ENCODE measurements at regions not wholly inside any gene's neighbourhood (a gene's known extent, or its start where the extent isn't known, plus 50 kb on each side); places are given as distances from the start of the nearest gene placed in this dataset.

DNA sequence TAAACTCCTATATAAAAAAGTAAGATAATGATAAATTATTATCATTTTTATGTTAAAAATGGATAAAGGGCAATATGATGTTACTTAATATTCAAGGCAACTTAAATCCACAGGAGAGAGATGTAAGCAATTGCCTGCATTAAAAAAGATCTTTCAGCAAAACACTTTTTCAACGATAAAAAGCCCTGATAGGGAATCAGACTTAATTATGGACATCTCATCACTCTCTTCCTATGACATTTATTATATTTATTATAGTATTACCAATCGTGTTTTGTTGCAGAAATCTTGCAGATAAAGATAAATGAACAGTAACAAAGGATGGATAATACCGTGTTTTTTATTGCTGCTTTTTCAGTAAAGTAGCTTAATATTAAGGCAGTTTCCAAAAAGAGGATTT lies 178.5 kb downstream of the SH2D1A start:
- no peak for DNase-seq (ENCODE audit: low read depth)

DNA sequence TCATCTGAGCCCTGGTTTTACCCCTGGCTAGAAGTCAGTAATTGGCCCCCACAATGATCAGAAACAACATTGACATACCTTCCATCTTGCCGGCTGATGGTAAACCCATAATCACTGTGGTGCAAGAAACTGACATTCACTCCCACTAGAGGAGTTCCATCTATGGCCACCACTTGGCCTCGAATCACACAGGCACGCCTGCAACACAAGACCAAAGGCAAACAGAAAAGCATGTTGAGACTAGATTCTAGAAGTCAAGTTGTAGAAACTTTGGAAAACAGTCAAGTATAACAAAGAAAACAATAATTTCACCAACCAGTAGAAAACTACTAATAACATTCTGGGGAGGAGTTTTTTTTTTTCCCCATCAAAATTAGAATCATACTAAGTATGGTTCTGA lies 183.4 kb downstream of the SH2D1A start:
- DNase-seq (ENCODE audit: low read depth) = no peak

- no peak for DNase-seq (ENCODE audit: low read depth)
These were observed 184.4 kb downstream of the SH2D1A start for GRCh38 chrX:124530803-124531202.

DNA sequence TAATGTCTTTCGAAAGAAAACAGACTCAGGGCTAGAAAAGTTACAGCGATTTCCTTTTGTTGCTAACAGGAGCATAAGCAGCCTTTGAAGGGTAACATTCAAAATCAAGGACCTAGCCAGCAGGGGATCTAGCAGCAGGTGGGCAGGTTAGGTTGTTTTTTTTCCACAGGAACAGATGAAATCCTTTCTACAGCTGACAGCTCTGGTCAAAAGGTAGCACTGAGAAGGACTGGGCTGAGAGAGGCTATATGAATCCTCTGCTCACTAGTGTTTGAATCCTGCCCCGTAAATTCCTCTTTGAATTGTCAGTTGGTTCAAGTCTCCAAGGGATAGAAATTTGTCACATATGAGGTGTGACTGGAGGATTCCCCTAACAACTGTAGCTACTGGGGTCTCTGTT lies 188.2 kb downstream of the SH2D1A start:
- no peak for DNase-seq (ENCODE audit: low read depth)

GRCh38 chrX:124540474-124540873 lies 194.1 kb downstream of the SH2D1A start:
- DNase-seq (ENCODE audit: low read depth) = no peak

GRCh38 chrX:124548571-124548970 lies 202.2 kb downstream of the SH2D1A start:
- DNase-seq (ENCODE audit: low read depth) = no peak

GRCh38 chrX:124555036-124555595 lies 208.8 kb downstream of the SH2D1A start:
- no peak for DNase-seq (ENCODE audit: low read depth)

- DNase-seq (ENCODE audit: low read depth) = no peak
These were observed 211.6 kb downstream of the SH2D1A start for GRCh38 chrX:124557976-124558375.

- DNase-seq (ENCODE audit: low read depth) = no peak
These were observed 227.1 kb downstream of the SH2D1A start for GRCh38 chrX:124573468-124573867.

DNA sequence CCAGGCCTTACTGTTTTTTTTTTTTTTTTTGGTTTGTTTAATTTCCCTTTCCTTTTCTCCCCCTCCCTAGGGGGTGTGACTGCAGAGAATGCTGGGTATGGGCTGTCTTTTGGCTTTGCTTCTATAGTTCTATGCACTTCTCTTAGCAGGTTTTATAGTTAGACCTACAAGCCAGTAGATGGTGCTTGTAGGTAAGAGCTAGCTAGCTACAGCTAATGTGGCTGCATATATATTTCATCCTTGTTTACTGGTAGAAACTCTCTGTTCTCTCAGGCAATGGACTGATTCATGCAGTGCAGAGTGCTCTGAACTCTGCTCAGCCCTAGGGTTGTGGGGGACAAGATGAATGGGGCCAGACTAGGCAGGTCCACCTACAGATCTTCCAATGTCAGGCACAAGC lies 246.4 kb downstream of the SH2D1A start:
- DNase-seq (ENCODE audit: low read depth) = no peak

DNA sequence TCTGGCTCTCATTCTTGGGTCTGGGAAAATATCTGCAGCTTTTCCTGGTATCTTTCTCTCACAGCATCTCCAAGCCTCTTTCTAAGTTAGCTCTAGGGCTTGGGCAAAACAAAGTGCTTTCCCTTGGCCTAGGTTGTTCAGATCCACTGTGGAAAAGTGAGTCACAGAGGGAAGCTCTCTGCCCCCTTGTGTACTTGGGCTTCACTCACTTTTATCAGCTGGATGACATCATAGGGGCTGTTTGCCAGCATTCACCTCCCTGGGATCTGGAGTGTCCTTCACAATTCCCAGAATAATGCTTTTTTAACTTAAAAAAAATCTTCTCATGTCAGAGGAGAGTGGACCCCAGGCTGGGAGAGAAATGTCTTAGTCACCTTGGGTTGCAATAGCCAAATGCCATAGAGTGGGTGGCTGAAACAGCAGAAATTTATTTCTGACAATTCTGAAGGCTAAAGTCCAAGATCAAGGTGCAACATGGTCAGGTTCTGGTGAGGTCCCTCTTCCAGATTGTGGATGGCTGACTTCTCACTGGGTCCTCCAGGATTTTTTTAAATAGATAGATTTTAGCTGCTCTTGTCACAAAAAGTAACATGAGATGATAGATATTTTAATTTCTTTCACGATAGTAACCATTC lies 247.8 kb downstream of the SH2D1A start:
- DNase-seq (ENCODE audit: low read depth) = no peak

DNA sequence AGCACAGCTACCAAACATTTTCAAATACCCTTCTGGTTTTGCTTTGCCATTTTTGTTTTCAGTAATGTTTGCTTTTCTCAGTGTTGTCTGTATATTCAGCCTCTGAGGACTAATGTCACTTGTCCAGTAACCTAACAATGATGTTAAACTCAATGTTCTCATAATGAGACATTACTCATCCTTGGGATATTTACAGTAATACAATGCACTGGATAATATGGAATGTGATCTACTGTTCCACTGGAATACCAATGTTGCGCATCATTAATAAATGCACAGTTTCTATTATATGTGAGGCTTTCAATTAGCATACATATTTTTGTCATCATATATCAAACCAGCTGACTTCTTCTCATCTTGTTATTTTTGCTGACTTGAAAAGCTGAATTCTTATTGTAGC lies 259.1 kb downstream of the SH2D1A start:
- DNase-seq (ENCODE audit: low read depth) = no peak

DNA sequence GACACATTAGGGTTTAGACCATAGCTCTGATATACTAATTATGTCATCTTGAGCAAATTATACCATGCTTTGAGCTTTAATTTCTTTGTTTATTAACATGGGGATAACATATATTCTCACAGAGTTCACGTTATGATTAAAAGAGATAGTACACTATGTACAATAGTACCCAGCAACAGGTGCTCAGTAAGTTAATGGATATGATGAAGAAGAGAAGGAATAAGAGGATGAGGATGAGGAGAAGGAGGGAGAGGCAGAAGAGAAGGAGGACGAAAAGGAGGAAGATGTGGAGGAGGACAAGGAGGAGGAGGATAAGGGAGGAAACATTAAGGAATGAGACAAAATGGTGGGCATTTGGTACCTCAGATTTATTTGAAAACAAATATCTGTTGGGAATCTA lies 260.4 kb downstream of the SH2D1A start:
- DNase-seq (ENCODE audit: low read depth) = no peak

DNA sequence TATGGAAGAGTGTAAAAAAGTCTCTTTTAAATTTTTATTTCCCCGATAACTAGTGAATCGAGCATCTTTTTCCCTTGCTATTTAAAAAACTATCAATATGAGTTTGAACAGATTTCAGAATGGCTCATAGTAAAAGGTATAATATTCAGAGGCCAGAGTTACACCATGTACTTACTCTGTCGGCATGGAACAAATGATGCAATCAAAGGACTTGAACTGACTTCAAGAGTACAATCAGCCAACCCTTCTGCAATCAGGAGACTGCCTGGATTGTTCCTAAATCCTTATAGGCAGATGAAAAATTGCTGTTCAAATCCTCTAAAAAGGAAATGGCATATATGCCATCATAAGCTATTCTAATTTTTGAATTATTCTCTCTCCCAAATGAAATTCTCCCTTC lies 273.3 kb downstream of the SH2D1A start:
- DNase-seq (ENCODE audit: low read depth) = no peak

DNA sequence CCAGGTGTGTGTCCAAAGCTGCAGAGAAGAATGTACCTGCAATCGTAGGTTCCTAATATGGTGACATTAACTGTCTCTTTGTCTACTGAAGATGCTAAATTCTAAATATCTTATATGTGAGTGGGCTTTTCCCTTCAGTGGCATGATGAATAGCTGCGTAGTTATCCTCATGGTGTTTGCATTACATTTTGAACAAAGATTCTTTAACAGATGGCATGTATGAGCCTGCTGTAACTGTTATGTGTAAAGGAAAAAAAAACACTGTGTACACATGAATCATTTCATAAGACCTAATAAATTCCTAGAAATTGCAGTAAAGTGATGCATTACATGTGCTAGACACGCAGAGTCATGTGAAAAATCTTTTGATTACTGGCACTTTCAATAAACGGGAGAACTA lies 288.0 kb downstream of the SH2D1A start:
- DNase-seq (ENCODE audit: low read depth) = no peak

DNA sequence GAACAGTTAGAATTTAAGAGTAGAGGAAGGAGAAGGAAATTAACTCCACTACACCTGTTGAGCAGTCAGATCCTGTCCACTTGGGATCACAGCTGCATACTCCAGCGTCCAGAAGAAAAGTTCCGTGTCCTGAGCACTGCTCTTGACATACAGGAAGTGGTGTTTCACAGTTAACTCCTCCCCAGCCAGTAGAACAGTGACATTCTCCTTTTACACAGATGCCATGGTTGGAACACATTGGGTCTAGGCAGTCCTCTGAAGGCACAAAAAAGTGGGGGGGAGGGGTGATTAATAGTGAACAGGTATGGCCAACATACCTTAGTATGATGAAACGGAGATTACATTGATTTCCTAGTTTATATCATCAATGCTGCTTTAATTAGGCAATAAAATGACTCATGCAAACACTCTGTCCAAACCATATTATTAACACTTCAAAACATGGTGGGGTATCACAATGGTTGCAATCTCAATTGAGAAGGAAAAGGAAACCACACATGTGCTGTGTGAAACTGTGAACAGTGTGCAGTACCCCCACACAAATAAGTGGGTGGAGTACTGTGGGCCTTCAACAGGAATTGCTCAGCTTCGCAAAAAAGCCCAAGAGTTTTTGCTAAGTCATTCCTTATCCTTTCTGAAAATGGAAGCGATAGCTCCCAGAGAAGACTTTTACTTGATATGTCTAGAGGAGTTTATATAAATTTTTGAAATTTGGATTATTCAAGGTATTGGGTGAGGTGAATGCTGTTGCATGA lies 295.6 kb downstream of the SH2D1A start:
- DNase-seq (ENCODE audit: low read depth) = no peak

DNA sequence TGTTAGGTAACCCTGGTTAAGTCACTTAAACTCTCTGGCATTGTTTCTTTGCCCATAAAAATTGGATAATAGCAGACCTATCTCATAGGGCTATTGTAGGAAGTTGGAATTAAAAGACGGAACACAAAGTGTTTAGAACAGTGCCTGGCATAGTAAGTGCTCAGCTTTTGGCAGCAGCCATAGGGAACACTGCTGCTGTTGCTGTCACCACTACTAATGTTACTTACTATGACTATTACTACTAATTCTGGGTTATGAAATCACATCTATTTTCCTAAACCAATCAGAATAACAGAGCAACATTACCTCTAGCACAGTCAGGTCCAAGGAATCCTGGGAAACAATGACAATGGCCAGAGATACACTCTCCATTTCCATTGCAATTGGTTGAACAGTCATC lies 300.0 kb downstream of the SH2D1A start:
- DNase-seq (ENCODE audit: low read depth) = no peak

GRCh38 chrX:124651031-124651430 lies 304.7 kb downstream of the SH2D1A start:
- DNase-seq (ENCODE audit: low read depth) = no peak

GRCh38 chrX:124665621-124666400 lies 319.4 kb downstream of the SH2D1A start:
- DNase-seq (ENCODE audit: low read depth) = no peak

DNA sequence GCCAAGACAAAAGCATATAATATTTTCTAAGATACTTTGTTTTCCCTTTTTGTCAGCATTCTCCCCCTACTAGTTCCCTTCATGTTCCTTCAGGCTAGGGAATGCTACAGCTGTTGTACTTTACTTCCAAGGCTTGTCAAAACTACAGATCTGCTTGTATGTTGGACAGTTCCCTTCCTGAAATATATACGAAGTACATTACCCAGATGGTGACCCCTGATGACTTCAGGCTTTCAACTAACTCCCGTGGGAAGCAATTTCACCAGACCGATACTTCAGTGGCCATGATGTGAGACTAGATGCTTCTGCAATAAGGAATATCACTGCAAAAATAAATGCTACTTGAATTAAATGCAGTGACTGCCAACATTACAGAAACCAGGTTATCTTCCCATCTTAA lies 332.8 kb downstream of the SH2D1A start:
- no peak for DNase-seq (ENCODE audit: low read depth)

GRCh38 chrX:124680287-124680686 lies 333.9 kb downstream of the SH2D1A start:
- DNase-seq (ENCODE audit: low read depth) = no peak

- no peak for DNase-seq (ENCODE audit: low read depth)
These were observed 344.1 kb downstream of the SH2D1A start for GRCh38 chrX:124690495-124690894.

DNA sequence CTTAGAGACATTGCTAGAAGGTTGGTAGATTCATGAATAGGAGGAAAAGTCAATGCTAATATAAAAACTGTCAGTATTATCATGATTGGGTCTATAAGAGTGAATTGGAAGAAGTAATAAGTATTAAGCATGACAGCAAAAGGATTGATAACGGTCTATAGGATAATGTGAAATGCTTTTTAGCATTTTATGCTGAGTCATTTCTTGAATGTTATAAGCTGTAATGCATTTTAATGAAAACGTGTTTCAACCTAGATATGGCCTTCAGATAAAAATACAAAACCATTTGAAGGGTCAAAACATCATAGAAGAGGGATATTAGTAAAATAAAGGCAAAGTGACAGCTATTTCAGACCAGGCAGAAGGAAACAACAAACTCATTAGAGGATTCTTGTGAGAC lies 353.5 kb downstream of the SH2D1A start:
- DNase-seq (ENCODE audit: low read depth) = no peak

Data from activated gamma-delta T cell treated with anti-CD3 and anti-CD28 coated beads, Interleukin-2, amount 50 U/mL, for 16 hours (primary cell).